ENCODE measurements at regions not wholly inside any gene's neighbourhood (a gene's known extent, or its start where the extent isn't known, plus 50 kb on each side); places are given as distances from the start of the nearest gene placed in this dataset.

- Histone ChIP-seq H3K9me3 (ENCODE audit: control insufficient read depth, low read depth, low read length) (no peaks in the 10 kb centered on the region), H2AFZ (ENCODE audit: control insufficient read depth, low read length) (no peak overlapping the region), H3K27me3 (ENCODE audit: control insufficient read depth, extremely low read depth, insufficient read depth, low read length) (no peaks in the 10 kb centered on the region), H3K9ac (ENCODE audit: control insufficient read depth, extremely low read depth, insufficient read depth, low read length) (no peak overlapping the region), H3K9me1 (ENCODE audit: control insufficient read depth, extremely low read depth, insufficient read depth, low read length) (no peaks in the 10 kb centered on the region), H4K20me1 (ENCODE audit: control insufficient read depth, extremely low read depth, insufficient read depth, low read length) (no peaks in the 10 kb centered on the region), H3K27ac (ENCODE audit: control insufficient read depth, insufficient read depth, low read length) (no peak overlapping the region), H3K4me2 (ENCODE audit: control insufficient read depth, extremely low read depth, insufficient read depth, low read depth, low read length) (no peak overlapping the region), H3K4me1 (ENCODE audit: control insufficient read depth, extremely low read depth, insufficient read depth, low read length) (no peaks in the 10 kb centered on the region), H3K36me3 (ENCODE audit: control insufficient read depth in 2 of 2, extremely low read depth in 1 of 2, insufficient read depth in 2 of 2, low read length in 2 of 2) (no peaks in the 10 kb centered on the region), H3K4me3 (ENCODE audit: control insufficient read depth in 2 of 3, extremely low read depth in 1 of 3, insufficient read depth in 2 of 3, low read depth in 1 of 3, low read length in 3 of 3) (no peak overlapping the region), H3K79me2 (ENCODE audit: control insufficient read depth, insufficient read depth, low read length) (no peaks in the 10 kb centered on the region)
- FAIRE-seq (no peak), DNase-seq (ENCODE audit: low read depth, low spot score) (no peak)
- dilution Hi-C loops (cut with MboI; ENCODE audit: extremely low pct_ligation_motif_present, low sequenced_read_pairs), result no loop called here
- TF ChIP-seq, protein P1, sequence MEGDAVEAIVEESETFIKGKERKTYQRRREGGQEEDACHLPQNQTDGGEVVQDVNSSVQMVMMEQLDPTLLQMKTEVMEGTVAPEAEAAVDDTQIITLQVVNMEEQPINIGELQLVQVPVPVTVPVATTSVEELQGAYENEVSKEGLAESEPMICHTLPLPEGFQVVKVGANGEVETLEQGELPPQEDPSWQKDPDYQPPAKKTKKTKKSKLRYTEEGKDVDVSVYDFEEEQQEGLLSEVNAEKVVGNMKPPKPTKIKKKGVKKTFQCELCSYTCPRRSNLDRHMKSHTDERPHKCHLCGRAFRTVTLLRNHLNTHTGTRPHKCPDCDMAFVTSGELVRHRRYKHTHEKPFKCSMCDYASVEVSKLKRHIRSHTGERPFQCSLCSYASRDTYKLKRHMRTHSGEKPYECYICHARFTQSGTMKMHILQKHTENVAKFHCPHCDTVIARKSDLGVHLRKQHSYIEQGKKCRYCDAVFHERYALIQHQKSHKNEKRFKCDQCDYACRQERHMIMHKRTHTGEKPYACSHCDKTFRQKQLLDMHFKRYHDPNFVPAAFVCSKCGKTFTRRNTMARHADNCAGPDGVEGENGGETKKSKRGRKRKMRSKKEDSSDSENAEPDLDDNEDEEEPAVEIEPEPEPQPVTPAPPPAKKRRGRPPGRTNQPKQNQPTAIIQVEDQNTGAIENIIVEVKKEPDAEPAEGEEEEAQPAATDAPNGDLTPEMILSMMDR (optimal IDR thresholded peaks at IDR 0.05 in 1 of 3, IDR thresholded peaks at IDR 0.05 in 1 of 3, conservative IDR thresholded peaks at IDR 0.05 in 1 of 3; ENCODE audit: extremely low read depth in 1 of 3, insufficient read depth in 2 of 3, low read length in 3 of 3), result no peak
- TF ChIP-seq EZH2 (IDR thresholded peaks at IDR 0.05; ENCODE audit: low read length), result no peak
These were observed 249.7 kb upstream of the NPY start for GRCh38 chr7:24034251-24034650.

GRCh38 chr7:24035366-24036032, 248.5 kb upstream of the NPY start:
- no peaks in the 10 kb centered on the region for H3K79me2 ChIP-seq (ENCODE audit: control insufficient read depth, insufficient read depth, low read length)
- no peak overlapping the region for H3K27ac ChIP-seq (ENCODE audit: control insufficient read depth, insufficient read depth, low read length)
- H3K9me1 ChIP-seq (ENCODE audit: control insufficient read depth, extremely low read depth, insufficient read depth, low read length), result no peaks in the 10 kb centered on the region
- FAIRE-seq (no peak), DNase-seq (ENCODE audit: low read depth, low spot score) (no peak)
- no peaks in the 10 kb centered on the region for H3K36me3 ChIP-seq (ENCODE audit: control insufficient read depth in 2 of 2, extremely low read depth in 1 of 2, insufficient read depth in 2 of 2, low read length in 2 of 2)
- H3K9ac ChIP-seq (ENCODE audit: control insufficient read depth, extremely low read depth, insufficient read depth, low read length), result no peak overlapping the region
- no peak for TF ChIP-seq EZH2 (IDR thresholded peaks at IDR 0.05; ENCODE audit: low read length)
- TF ChIP-seq, protein P1 (optimal IDR thresholded peaks at IDR 0.05 in 1 of 3, IDR thresholded peaks at IDR 0.05 in 1 of 3, conservative IDR thresholded peaks at IDR 0.05 in 1 of 3; ENCODE audit: extremely low read depth in 1 of 3, insufficient read depth in 2 of 3, low read length in 3 of 3), result no peak
- no peaks in the 10 kb centered on the region for H4K20me1 ChIP-seq (ENCODE audit: control insufficient read depth, extremely low read depth, insufficient read depth, low read length)
- H3K4me2 ChIP-seq (ENCODE audit: control insufficient read depth, extremely low read depth, insufficient read depth, low read depth, low read length), result no peak overlapping the region
- no peak overlapping the region for H3K4me3 ChIP-seq (ENCODE audit: control insufficient read depth in 2 of 3, extremely low read depth in 1 of 3, insufficient read depth in 2 of 3, low read depth in 1 of 3, low read length in 3 of 3)
- H2AFZ ChIP-seq (ENCODE audit: control insufficient read depth, low read length), result no peak overlapping the region
- dilution Hi-C loops (cut with MboI; ENCODE audit: extremely low pct_ligation_motif_present, low sequenced_read_pairs), result no loop called here
- H3K4me1 ChIP-seq (ENCODE audit: control insufficient read depth, extremely low read depth, insufficient read depth, low read length), result no peaks in the 10 kb centered on the region
- no peaks in the 10 kb centered on the region for H3K9me3 ChIP-seq (ENCODE audit: control insufficient read depth, low read depth, low read length)
- no peaks in the 10 kb centered on the region for H3K27me3 ChIP-seq (ENCODE audit: control insufficient read depth, extremely low read depth, insufficient read depth, low read length)
